A172 (cell line): ENCODE measurements at regions not wholly inside any gene's neighbourhood (a gene's known extent, or its start where the extent isn't known, plus 50 kb on each side); places are given as distances from the start of the nearest gene placed in this dataset.
"Not testable (repeated sequence)": the region's sequence is repeated elsewhere in the genome, so short reads cannot be mapped to it uniquely, and the experiment has no call there.

Experiments used
- DNase-seq: peaks from one replicate; pipeline ENCODE4 v3.0.0-alpha.2; 2015; ENCODE audit warnings: low spot score

DNA sequence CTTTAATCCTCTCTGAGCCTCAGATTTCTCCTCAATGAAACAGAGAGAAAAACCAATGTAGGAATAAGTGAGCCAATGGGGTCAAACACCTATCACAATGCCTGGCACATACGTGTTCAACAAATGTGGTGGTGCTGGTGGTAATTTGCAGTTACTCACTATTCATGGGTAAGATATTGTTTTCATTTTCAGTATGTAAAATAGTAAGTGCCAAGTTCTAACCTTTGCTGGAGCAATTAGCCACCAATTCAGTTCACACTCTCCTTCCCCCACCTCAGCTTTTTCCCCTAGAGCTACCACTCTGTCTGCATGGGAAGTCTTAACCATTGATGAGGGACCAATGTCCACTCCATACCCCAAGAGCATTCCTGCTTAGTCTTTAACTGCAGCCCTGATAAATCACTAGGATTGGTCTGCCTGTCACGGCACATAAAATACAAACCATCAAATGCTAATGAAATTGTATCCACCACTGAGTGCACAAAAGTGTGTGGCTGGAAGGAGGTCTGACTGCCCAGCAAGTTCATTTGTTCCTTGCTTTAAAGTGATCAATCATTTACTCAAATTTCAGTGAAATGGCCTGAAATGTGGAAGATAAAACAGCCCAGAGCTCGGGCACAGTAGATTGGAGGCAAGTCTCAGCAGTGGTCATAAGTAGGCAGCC, 187.4 kb upstream of the API5 start:
- no peak for DNase-seq

DNA sequence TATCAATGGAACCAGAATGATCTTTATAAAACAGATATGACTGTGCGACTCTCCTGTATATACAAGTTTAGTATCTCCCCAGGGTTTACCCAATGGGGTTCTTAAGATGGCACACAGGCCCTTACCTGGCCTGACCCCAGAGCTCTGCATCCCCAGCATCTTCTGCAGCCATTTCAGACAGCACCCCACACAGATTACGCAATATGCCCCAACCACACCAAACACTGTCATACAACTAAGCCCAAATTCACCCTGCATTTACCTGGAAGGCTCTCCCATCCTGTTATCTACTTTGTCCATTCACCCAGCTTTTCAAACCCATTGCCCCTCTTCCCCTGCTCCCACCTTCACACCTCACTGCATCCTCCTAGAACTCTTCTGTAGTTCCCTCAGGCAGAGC, 182.5 kb upstream of the API5 start:
- no peak for DNase-seq

DNA sequence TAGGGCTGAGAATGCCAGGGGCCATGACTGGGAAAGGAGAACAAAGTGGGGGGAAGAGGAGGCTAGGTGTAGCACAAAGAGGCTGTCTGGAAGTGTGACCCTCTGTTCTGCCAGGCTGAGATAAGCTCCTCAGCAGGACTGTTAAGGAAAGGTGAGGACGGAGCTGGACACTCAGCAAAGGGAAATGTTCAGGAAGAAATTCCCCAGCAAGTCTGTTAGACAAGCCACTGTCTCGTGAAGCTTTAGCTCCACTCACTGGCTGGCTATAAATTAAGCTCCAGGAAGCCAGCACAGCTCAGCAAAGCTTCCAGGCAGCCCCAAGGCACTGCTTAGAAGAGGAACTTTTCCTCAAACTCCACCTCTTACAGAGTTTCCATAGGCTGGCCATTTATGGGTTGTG, 181.2 kb upstream of the API5 start:
- DNase-seq: no peak

DNA sequence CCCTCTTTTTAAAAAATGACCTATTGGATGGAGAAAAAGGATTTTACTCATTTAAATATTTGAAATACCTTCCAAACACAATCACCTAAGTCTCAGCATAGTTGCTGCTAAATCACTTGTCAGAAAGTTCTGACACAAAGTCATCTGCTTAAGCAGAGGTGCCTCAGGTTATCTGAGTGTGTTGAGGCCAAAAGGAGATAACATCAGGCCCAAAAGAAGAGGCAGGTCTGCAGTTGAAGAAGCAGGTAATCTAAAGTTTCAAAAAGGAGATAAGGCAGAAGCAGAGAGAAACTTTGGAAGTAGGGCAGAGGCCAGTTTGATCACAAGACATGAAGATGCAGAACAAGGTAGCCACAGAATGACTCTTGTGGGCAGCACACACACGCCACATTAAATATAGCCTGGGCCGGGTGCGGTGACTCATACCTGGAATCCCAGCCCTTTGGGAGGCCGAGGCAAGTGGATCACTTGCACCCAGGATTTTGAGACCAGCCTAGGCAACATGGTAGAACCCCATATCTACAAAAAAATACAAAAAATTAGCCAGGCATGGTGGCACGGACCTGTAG, 175.7 kb upstream of the API5 start:
- no peak for DNase-seq

DNA sequence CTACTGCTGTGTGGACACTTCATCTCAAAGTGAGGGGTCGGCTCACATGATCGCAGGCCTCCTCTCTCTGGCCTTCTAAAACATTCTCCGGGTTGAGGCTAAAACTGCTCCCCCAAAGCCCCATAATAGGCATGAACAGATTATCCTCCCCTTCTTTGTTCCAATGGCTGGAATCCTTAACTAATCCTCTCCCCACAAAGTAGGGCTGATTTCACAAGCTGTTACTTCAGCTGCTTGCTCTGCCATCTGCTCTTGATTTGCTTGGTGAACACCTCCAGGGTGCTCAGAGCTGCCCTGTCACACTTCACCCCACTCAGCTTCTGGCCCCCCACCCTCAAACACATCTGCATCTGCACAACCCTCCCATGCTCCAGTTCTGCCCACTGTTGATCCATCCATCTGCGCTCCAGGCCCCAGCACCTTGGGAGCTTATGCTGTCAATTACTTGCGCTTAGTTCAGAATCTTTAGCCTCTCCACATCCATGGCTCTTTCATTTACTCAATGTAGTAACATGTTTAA, 173.1 kb upstream of the API5 start:
- no peak for DNase-seq

DNA sequence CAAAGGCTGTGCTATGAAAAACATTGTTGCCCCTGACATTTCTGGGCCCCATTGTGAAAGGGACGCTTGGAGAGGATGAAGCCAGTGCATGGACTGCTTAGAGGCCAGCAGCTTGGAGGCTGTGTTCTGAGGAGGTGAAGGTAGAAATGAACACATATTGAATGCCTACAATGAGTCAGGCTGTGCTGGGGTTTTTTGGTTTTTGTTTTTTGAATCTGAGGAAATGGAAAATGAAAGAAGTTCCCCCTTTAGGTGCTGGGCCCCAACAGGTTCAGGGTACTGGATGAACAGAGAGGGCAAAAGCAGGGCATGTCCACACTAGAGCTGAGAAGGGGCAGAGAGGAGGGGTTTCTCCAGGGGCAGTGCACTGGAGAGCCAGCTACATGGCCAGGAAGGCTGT, 166.1 kb upstream of the API5 start:
- DNase-seq: no peak

DNA sequence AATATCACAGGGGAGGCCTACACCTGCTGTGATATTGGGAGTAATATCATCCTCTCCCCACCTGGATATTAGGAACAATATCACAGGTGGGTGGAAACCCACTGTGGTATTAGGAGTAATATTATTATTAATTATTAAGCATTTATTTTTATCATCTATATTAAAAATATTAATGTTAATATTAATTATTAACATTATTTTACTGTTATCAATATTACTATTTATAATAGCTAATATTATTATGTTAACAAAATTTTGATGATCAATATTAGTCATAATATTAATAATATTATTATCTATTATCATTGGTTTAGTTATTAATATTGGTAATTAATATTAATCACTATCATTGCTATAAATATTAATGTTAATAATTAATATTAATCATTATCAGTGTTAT, 161.1 kb upstream of the API5 start:
- DNase-seq: no peak

DNA sequence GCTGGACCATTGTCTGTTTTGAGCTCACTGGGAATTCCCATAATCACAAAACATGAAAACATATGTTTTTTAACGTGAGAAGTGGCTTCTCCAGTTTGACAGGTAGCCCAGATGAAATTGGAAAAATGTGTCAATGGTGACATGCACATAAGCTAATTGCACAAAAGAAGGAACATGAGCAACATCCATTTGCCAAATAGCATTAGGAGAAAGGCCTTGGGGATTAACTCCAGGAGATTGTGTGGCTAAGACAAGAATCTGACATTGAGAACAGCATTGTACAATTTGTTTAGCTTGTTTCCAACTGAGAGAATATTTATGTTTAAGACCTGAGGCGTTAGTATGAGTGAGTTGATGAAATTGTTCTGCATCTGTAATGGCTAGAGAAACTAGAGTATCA, 147.0 kb upstream of the API5 start:
- no peak for DNase-seq

DNA sequence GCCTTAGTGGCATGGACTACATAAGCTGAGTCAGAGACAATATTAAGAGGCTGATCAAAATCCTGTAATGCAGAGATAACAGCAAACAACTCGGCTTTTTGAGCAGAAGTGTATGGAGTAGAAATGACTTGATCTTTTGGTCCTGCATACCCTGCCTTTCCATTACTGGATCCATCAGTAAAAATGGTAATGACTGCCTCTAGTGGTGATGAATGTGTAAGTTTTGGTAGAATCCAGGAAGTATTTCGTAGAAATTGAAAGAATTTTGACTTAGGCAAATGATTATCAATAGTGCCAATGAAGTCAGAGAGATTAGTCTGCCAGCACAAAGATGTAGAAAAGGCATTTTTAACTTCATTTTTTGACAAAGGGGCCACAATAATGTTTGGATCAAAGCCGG, 146.4 kb upstream of the API5 start:
- DNase-seq: not testable (repeated sequence)

DNA sequence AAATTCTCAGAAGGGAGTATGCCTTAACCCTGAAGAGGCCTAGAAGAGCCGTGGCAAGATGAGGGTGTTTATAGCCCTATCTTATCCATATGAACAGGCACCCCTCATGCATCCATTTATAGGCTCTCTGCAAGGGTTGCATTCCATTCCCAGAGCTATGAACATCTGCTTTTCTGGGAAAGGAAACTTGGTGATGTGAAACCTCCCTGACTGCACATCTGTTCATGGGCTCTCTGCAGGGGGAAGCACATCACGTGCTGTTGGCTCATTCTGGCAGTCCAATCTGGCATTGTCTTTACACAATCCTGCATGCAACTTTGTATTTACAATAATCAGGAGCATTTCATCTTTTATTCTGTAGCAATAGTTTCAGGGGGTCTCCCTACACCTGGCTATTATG, 143.6 kb upstream of the API5 start:
- DNase-seq: not testable (repeated sequence)

DNA sequence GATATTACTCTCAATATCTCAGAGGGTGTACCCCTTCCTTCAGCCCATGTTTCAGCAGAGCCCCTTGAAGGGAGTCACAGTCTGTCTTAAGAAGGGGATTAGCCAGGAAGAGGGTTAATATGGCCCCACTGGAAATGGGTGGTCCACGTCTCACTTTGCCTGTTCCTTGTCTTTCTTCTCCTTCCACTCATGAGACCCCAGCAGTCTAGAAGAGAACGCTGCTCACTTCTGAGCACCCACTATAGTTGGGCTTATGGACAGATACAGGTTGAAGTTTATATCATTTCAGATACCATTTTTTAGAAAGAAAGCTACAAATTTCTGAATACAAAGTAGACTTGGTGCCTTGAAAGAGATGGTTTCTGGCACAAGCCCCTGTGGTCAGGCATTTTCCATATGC, 139.3 kb upstream of the API5 start:
- DNase-seq: no peak

DNA sequence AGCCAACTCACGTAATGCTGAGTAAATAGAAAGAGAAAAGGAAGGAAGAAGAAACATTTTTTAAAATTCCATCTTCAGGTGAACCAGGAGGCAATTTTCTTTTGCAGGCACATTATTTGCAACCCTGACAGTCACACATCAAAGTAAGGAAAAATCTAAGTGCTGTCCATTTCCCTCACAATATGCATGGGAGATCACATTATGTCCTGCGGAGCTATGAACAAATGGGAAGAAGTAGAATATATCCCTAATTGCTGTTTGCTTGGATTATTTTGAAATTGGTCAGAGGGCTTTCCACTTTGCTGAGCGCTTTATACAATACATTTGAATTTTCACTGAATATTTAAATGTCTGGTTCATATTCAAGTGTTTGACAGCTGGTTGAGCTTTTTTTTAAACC, 133.8 kb upstream of the API5 start:
- DNase-seq: no peak

DNA sequence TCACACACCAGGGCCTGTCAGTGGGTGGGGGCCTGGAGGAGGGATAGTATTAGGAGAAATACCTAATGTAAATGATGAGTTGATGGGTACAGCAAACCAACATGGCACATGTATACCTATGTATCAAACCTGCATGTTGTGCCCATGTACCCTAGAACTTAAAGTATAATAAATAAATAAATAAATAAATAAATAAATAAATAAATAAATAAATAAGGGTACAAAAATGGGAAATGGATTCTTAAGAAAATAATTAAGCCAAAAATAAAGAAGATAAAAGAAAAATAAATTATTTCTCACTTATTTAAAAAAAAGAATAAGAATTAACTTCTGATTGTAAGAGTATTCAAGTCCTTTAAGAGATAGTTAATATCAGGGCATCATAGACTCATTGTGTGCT, 117.3 kb upstream of the API5 start:
- not testable (repeated sequence) for DNase-seq

DNA sequence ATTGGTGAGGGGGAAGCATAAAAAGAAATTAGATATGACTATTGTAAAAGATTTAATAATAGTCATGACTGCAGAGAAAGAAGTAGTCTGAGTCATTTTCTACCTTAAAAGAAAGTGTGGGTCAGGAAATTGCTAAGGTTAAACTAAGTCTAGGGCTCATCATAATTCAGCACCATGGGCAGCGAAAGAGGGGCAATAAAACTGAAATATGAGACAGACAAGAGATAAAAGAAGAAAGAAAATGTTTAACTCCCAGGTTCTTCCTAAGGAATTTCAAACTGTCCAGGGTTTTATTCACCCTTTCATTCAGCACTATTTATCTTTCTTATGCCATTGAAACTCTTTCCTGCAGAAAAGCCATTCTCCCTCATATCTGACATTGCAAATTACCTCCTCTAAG, 114.4 kb upstream of the API5 start:
- no peak for DNase-seq

DNA sequence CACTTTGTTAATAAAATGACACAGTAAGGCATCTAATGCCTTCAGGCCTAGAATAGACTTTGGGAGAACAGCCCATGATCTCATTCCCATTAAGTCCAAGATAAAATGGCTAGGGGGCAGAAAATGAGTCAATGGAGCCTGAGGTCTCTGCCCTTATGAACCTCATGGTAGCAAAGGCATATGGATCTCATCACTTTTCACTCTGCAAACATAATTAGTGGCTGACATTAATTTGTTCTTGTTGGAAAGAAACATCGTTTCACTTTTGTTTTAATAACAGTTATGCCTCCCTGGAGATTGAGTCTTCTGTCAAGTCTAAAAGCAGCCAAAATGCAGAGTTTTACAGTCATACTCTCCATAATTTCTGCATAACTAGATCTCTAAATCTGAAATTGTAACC, 111.8 kb upstream of the API5 start:
- no peak for DNase-seq

DNA sequence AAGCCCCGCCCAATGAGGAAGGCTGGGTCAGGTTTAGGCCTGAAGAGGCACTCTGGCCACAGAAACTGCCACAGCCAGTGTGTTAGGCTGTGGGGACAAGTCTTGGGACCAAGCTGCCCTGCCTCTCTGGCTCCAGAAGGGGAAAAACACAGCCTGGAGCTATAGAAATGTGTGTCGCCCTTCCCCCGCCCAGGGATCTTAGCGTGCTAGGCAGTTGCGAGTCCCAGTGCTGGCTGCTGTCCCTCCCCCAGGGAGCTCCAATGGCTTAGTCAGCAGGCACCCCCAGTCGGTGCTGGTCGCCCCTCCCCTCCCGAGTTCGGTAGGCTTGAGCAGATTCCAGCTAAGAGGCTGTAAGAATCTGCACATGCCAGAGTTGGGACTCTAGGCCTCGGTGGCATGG, 99.5 kb upstream of the API5 start:
- DNase-seq: no peak

DNA sequence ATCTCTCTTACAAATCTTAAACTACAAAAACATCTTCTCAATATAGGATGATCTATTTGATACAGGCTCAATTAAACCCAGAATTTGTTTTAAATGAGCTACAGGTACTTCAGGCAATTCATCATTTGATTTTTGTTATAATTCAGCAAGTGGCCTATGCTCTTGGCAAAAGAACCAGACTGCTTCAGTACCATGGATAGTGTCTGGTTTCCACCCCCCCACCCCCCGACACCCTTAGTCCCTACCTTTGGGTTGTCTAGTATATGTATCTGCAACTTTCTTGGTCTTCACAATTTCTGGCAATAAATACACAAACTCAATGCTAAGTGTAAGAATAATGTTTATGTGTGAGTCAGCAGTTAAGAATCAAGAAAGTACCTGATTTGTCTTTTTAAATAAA, 97.3 kb upstream of the API5 start:
- no peak for DNase-seq

DNA sequence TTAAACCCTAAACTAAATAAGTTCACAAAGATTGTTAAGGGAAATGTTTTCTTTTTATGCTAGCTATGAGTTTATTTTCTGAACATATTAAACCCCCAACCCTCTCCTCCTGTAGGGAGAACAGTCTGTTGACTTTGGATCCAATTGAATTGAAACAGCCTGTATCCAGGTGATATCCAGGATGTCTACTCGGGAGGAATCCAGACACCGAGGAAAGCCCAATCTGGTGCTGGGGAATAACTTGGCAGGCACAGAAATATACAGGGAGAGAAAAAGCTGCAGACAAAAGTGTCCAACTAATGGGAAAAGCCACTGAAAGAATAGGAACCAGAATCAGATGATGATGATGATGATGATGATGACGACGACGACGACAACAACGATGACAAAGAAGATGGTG, 93.9 kb upstream of the API5 start:
- DNase-seq: no peak

DNA sequence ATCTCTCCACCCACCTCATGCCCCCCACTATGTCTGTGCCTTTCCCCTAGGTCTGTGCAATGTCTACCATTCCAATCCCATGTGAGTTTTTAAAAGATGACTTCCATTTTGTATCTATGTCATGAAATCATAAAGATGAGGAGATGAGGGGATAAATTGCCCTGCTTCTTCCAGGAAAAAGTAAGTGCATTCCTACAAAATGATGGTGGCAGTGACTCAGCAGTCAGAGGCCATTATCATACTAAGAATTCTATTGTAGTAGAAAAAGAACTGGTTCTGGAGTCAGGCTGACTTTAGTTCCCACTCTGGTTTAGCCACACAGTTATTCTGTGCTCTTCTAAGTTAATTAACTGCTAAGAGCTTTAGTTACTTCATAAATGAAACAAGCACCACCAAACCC, 89.6 kb upstream of the API5 start:
- DNase-seq: no peak

DNA sequence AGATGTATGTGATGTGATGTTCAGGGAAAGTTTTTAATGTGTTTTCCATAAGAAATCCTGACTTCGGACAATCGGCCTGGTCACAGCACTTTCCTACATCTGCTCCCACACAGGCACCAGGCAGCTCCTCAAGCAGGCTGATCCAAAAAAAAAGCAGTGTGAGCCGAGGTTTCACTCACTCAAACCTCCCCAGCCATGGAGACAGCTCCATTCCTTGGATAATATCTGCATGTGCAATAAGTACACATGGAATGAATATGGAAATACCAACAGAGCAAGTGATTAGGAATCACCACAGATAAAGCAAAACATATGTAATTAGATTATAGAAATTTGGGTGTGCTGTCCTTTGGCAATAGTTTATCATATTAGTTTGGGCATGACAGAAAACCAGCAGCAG, 88.8 kb upstream of the API5 start:
- no peak for DNase-seq

DNA sequence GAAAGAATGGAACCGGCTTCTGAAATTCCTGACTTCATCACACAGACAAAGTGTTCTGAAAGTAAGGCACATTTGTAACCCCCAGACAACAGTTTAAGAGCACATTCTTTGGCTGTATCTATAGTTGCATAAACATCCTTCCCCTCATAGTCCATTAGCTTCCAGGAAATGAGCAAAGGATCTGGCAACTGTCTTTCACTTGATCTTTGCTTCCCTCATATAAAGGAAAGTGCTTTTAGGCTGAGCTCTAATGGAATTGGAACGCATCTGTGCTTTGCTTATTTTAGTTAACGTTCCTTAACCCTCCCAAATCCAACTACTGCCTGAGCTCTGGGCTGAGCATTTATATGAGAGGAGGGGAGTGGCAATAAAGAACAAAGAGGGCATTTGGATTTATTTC, 76.9 kb upstream of the API5 start:
- DNase-seq: no peak

DNA sequence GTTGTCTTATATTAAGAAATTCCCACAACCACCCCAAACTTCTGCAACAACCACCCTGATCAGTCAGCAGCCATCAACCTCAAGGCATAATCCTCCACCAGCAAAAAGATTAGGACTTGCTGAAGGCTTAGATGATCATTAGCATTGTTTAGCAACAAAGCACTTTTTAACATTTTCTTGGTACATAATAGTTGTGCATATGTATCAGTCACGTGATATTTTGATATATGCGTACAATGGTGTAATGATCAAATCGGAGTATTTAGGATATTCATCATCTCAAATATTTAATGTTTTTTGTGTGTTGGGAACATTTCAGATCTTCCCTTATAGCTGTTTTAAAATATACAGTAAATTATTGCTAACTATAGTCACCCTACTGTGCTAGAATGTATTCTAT, 73.5 kb upstream of the API5 start:
- no peak for DNase-seq

DNA sequence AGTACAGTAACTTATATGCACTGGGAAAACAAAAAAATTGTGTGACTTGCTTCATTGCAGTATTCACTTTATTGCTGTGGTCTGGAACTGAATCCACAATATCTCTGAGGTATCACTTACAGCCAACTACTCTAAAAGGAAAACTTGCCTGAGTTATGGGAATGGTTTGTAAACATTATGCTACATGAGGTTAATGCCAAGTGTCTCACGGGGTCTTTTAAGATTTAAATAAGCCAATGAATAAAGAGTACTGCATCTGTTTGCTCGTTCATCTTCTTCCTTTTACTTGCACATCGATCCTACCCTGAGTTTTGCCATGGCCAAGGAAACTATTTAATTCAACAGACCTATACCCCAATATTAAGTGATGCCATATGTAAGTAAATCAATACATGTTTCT, 72.0 kb upstream of the API5 start:
- DNase-seq: no peak

DNA sequence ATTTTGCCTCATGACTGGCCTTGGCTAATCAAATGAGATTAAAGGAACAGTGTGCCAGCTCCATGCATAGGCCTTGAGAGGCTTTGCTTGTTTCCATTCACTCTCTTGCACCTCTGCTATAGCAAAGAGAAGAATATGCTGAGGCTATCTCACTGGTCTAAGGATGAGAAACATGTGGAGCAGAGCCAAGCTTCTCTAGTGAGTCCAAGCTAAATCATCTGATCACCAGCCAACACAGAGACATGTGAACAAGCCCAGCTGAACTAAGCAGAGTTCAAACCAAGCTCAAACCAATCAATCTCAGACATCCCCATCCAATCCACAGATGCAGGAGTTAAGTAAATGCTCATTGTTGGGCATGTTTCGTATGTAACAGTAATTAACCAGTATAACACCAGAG, 69.4 kb upstream of the API5 start:
- DNase-seq: no peak
